ENCODE measurements at regions not wholly inside any gene's neighbourhood (a gene's known extent, or its start where the extent isn't known, plus 50 kb on each side); places are given as distances from the start of the nearest gene placed in this dataset.

DNA sequence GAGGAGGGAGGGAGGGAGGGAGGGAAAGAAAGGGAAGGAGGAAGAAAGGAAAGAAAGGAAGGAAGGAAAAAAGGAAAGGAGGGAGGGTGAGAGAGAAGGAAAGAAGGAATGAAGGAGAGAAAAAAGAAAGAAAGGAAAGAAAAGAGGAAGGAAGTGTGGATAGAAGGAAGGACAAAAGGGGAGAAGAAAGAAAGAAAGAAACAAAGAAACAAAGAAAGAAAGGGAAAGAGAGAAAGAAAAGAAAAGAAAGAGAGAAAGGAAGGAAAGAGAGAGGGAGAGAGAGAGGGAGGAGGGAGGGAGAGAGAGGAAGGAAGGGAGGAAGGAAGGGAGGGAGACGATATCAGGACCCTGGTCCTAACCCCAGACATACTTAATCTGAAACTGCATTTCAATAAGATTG lies 146.2 kb upstream of the ZC3H11B start (continued):
- TF ChIP-seq, protein P1, sequence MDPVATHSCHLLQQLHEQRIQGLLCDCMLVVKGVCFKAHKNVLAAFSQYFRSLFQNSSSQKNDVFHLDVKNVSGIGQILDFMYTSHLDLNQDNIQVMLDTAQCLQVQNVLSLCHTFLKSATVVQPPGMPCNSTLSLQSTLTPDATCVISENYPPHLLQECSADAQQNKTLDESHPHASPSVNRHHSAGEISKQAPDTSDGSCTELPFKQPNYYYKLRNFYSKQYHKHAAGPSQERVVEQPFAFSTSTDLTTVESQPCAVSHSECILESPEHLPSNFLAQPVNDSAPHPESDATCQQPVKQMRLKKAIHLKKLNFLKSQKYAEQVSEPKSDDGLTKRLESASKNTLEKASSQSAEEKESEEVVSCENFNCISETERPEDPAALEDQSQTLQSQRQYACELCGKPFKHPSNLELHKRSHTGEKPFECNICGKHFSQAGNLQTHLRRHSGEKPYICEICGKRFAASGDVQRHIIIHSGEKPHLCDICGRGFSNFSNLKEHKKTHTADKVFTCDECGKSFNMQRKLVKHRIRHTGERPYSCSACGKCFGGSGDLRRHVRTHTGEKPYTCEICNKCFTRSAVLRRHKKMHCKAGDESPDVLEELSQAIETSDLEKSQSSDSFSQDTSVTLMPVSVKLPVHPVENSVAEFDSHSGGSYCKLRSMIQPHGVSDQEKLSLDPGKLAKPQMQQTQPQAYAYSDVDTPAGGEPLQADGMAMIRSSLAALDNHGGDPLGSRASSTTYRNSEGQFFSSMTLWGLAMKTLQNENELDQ (CRISPR knock-in tag; IDR thresholded peaks at IDR 0.05; ENCODE audit: borderline replicate concordance) = no peak
- no peak for TF ChIP-seq ZSCAN29 (CRISPR knock-in tag; conservative IDR thresholded peaks at IDR 0.05)
- no peak for TF ChIP-seq NCOA2 (CRISPR knock-in tag; IDR thresholded peaks at IDR 0.05)
- no peak for TF ChIP-seq ZNF235 (CRISPR knock-in tag; IDR thresholded peaks at IDR 0.05; ENCODE audit: borderline replicate concordance)
- no peak for TF ChIP-seq RORA (CRISPR knock-in tag; IDR thresholded peaks at IDR 0.05)
- TF ChIP-seq ZNF496 (CRISPR knock-in tag; IDR thresholded peaks at IDR 0.05; ENCODE audit: insufficient replicate concordance) = no peak

DNA sequence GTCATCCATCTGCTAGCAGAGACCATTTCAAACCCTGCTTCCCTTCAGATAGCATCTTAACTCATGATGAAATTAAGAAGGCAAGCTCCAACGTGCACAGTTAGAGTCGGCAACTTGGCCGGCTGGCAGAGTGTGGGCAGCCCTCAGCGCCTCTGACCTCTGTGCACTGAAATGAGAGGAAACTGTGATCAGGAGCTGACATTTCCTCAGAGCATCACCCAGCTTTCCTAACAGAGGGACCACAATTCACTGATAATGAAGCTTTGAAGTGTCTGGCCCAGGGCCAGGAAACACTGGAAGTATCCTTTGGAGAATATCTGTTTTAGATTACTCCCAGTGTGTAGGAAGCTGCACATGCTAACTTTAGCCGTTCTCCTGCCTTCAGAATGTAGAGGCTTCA lies 145.0 kb upstream of the ZC3H11B start:
- intact Hi-C loops (cut with micrococcal nuclease; ENCODE audit: unreplicated experiment) = no loop called here
- CTCF ChIA-PET (ENCODE audit: low intra/inter-chr PET ratio, low total read pairs) = no interaction called here
- ATAC-seq (no peak), DNase-seq (ENCODE audit: low spot score) (no peak), FAIRE-seq (no peak)
- no peaks in the 10 kb centered on the region for H3K79me2 ChIP-seq (ENCODE audit: insufficient read depth, low read length)
- H2AFZ ChIP-seq (ENCODE audit: low read length) = no peak overlapping the region
- H3K9me3 ChIP-seq (ENCODE audit: low read length) = no peaks in the 10 kb centered on the region
- 0% methylated on average over 2 of the region's 5 CpGs for WGBS (ENCODE audit: low lambda C conversion rate)
- H3K27ac ChIP-seq (ENCODE audit: extremely low read length, insufficient read depth, low read length) = no peak overlapping the region
- no peaks in the 10 kb centered on the region for H3K4me1 ChIP-seq (ENCODE audit: insufficient read depth, low read length)
- POLR2A ChIA-PET = no interaction called here
- no peak for TF ChIP-seq ZNF678 (CRISPR knock-in tag; IDR thresholded peaks at IDR 0.05)
- no peaks in the 10 kb centered on the region for H3K27me3 ChIP-seq (ENCODE audit: control insufficient read depth in 1 of 2, insufficient read depth in 2 of 2, low read length in 2 of 2)
- no peaks in the 10 kb centered on the region for H3K36me3 ChIP-seq (replicated peaks in 1 of 2; ENCODE audit: control insufficient read depth in 1 of 2, insufficient read depth in 2 of 2, low read length in 2 of 2)
- no peak overlapping the region for H3K9ac ChIP-seq (ENCODE audit: insufficient read depth, low read depth, low read length)
- in situ Hi-C loops (cut with HindIII; ENCODE audit: extremely low pct_ligation_motif_present, low pct_unique_long_range_greater_than_20kb) = no loop called here
- H3K4me3 ChIP-seq (replicated peaks in 1 of 3; ENCODE audit: insufficient read depth in 1 of 3, low read depth in 2 of 3, low read length in 3 of 3) = no peak overlapping the region
- H4K20me1 ChIP-seq (ENCODE audit: insufficient read depth, low read length) = no peaks in the 10 kb centered on the region
- BruUV-seq (replicated peaks) = no TSS peak
- H3K4me2 ChIP-seq (ENCODE audit: low read depth, low read length) = no peak overlapping the region

Measured in HepG2 (cell line).